HG03045 (cell line): ENCODE measurements at regions not wholly inside any gene's neighbourhood (a gene's known extent, or its start where the extent isn't known, plus 50 kb on each side); places are given as distances from the start of the nearest gene placed in this dataset.
"Not testable (repeated sequence)": the region's sequence is repeated elsewhere in the genome, so short reads cannot be mapped to it uniquely, and the experiment has no call there.

Experiments used
- ATAC-seq: cut with Tn5 transposase; IDR thresholded peaks from one replicate; pipeline ENCODE4 v1.9.1; 2021; ENCODE audit warnings: mild to moderate bottlenecking, moderate library complexity; ENCODE audit not compliant: unreplicated experiment

GRCh38 chr5:174931033-174931432 is 206.7 kb downstream of the MSX2 start:
- ATAC-seq = not testable (repeated sequence)

GRCh38 chr5:174925586-174925985 is 201.2 kb downstream of the MSX2 start:
- ATAC-seq = no peak

GRCh38 chr5:174922955-174923354 is 198.6 kb downstream of the MSX2 start:
- ATAC-seq = no peak

- no peak for ATAC-seq
These were observed 196.6 kb downstream of the MSX2 start for GRCh38 chr5:174920906-174921550.

- ATAC-seq = no peak
These were observed 195.0 kb downstream of the MSX2 start for GRCh38 chr5:174919351-174919750.

DNA sequence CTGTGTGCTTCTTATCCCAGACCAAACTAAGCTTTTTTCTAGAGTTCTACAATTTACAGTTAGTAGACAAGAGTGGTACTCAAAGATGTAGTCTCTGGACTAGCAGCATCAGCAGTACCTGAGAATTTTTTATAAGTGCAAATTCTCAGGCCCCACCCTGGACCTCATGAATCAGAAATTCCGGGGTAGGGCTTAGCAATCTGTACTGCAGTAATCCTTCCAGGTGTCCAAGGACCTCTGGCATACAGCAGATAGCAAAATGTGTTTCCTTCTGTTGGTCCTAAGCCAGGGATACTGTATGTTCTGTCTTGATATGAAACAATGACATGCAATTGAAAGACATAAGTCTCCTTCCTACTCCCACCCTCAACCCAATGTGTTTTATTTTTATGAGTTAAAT is 194.3 kb downstream of the MSX2 start:
- ATAC-seq = no peak

DNA sequence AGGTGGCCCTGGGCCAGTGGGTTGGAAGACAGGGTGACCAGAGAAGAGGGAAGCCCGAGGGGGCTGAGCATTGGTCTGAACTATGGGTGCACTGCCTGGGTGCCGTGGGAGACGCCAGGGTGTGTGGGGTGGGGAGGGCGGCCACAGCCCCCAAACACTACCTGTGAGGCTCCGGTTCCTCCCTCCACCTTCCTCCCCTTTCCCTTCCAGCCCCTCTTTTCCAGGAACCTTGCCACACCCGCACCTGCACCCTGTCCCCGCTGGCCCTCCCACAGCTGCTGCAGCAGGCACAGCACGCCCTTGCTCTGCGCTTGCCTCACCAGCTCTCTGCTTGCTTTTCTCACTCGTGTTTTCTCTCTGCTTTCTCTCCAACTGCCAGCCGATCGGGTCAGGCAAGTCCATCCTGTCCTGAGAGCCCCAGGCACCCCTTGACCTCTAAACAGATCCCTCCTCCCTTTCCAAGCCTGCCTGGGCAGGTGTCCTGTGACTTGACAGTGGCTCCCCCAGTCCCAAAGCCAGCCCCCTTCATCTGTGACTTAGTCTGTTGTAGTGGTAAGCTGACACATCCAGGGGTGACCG is 193.7 kb downstream of the MSX2 start:
- ATAC-seq = no peak

GRCh38 chr5:174917435-174917834 is 193.1 kb downstream of the MSX2 start:
- not testable (repeated sequence) for ATAC-seq

DNA sequence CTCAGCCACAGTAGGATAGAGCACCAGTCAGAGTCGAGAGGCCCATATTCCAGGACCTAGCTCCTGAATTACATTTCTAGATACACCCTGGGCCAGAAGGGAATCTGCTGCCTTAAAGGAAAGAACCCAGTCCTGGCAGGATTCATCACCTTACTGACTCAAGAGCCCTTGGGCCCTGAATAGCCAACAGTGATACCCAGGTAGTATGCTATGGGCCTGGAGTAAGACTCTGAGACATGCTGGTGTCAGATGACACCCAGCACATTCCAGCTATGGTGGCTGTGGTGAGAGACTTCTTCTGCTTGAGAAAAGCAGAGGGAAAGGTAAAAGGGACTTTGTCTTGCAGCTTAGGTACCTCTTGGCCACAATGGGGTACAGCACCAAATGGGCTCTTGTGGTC is 192.5 kb downstream of the MSX2 start:
- not testable (repeated sequence) for ATAC-seq

- ATAC-seq = no peak
These were observed 191.8 kb downstream of the MSX2 start for GRCh38 chr5:174916227-174916626.

DNA sequence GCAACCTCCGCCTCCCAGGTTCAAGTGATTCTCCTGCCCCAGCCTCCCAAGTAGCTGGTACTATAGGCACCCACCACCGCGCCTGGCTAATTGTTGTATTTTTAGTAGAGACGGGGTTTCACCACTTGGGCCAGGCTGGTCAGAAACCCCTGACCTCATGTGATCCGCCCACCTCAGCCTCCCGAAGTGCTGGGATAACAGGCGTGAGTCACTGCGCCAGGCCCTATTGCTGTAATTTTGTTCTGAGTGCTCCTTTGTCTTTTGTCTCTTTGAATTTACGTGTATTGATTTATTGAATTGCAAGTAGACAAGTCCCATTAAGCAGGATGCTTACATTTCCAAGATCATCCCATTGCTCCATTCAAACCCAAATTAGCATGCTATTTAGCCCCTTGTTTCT is 186.7 kb downstream of the MSX2 start:
- no peak for ATAC-seq

GRCh38 chr5:174910245-174910737 is 185.9 kb downstream of the MSX2 start:
- ATAC-seq = peak; percentile 86

DNA sequence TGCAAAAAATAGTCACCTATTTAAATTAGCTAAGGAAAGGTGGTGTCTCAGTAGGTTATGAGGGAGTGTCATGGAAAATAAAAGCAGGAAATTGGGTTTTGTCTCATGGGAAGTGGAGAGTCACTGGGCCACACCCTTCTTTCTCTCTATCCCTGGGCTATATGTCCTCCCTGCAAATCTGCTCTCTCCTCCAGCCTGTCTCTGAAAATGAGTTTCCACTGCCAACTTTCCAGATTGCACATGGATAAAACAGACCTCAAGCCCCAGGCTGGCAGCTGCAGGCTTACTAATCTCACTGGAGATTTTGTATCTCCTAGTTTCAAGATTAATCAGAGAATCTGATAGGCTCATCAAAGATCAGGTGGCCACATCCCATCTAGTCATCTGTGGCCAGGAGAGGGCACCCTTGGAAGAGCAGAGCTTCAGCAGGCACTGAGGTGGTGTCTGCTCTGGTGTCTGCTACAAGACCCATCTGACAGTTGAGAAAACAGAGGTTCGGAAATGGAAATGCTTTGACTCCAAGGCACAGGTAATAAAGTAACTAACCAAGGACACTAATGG is 178.9 kb downstream of the MSX2 start:
- ATAC-seq = no peak

- ATAC-seq = no peak
These were observed 177.0 kb downstream of the MSX2 start for GRCh38 chr5:174901336-174901735.

DNA sequence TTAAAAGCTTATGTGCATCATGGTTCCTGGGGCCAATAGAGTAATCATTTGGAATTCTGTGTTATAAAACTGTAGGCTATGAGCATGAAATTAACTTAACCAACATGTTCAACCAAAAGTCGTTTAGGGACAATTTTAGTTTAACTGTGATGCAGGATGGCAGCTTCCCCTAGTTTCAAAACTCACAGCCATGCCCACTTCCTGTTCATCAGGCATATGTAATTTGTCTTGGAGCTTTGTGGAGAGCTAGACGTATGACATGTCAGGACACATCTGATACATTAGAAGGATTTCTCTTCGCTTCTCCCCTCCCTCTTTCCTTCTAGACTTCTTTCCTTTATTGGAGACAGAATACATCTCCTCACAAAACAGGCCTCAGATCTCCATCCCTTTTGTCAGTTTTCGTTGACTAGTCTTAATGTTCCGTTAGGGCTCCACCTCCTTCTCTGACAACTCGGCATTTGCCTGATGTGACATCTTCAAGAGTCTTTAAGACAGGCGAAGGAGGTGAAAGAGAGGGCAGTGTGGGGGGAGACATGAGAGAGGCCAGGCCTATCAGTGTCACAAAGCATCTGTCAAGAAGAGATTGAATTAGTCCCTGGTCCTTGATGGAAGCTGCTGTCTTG is 176.0 kb downstream of the MSX2 start:
- ATAC-seq = no peak

- ATAC-seq = no peak
These were observed 173.0 kb downstream of the MSX2 start for GRCh38 chr5:174897281-174897950.

DNA sequence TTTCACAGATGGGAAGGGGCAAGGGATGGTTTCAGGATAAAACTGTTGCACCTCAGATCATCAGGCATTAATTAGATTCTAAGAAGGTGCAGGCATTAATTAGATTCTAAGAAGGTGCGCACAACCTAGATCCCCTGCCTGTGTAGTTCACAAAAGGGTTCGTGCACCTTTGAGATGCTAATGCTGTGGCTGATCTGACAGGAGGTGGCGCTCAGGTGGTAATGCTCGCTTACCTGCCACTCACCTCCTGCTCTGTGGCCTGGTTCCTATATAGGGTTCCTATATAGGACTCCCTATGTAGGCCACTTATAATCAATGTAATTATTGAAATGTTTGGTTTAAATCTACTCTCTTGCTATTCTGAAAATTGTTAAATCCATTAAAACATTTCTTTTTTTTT is 171.0 kb downstream of the MSX2 start:
- no peak for ATAC-seq

GRCh38 chr5:174892742-174893141 is 168.4 kb downstream of the MSX2 start:
- no peak for ATAC-seq

DNA sequence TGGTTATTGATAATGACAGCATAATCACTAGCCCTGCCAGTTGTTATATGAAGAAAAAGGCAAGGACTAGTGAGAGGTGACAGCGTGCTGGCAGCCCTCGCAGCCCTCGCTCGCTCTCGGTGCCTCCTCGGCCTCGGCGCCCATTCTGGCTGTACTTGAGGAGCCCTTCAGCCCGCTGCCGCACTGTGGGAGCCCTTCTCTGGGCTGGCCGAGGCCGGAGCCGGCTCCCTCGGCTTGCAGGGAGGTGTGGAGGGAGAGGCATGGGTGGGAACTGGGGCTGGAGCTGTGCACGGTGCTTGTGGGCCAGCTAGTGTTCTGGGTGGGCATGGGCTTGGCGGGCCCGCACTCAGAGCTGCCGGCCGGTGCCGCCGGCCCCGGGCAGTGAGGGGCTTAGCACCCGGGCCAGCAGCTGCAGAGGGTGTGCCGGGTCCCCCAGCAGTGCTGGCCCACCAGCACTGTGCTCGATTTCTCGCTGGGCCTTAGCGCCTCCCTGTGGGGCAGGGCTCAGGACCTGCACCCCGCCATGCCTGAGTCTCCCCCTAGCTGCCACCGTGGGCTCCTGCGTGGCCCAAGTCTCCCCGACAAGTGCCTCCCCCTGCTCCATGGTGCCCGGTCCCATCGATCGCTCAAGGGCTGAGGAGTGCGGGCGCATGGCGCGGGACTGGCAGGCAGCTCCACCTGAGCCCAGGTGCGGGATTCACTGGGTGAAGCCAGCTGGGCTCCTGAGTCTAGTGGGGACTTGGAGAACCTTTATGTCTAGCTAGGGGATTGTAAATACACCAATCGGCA is 156.2 kb downstream of the MSX2 start:
- ATAC-seq = not testable (repeated sequence)

DNA sequence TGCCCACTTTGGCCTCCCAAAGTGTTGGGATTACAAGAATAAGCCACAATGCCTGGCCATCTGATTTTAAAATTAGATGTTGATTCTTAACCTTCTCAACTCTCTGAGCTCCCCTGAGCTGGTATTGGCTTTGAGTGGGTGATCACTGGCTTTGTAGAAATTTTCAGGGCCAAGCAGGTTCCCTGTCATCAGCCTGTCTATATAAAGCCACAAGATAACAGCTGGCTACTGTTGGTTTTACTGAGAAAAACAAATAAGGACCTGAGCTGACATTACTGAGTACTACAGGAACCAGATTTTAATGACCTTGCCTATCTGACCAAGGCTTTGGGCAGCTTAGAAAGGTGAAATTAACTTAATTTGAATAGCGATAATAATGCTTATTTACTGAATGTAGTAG is 153.6 kb downstream of the MSX2 start:
- no peak for ATAC-seq

DNA sequence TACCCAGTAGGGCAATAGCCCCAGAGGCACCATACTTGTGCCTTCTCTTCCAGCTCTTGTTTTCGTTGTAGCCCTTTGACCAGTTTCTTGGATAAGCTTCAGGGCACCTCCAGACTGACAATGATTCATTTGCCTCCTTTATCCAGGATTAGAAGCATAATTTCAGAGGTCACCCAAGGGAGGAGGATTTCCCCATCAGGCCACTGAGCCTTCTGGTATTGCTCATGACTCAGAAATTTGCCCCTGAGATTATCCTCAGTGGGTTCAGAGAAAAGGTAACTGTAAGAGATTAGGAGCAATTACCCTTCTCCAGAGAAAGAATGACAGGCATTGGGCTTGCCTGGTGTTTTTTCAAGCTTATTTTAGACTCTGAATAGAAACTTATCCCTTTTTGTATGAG is 147.9 kb downstream of the MSX2 start:
- no peak for ATAC-seq
